Kidney capillary endothelial cell (primary cell): ENCODE measurements at regions not wholly inside any gene's neighbourhood (a gene's known extent, or its start where the extent isn't known, plus 50 kb on each side); places are given as distances from the start of the nearest gene placed in this dataset.

Source experiments
- DNase-seq: peaks from one replicate; pipeline ENCODE4 v3.0.0-alpha.2; 2018; ENCODE audit warnings: low spot score

DNA sequence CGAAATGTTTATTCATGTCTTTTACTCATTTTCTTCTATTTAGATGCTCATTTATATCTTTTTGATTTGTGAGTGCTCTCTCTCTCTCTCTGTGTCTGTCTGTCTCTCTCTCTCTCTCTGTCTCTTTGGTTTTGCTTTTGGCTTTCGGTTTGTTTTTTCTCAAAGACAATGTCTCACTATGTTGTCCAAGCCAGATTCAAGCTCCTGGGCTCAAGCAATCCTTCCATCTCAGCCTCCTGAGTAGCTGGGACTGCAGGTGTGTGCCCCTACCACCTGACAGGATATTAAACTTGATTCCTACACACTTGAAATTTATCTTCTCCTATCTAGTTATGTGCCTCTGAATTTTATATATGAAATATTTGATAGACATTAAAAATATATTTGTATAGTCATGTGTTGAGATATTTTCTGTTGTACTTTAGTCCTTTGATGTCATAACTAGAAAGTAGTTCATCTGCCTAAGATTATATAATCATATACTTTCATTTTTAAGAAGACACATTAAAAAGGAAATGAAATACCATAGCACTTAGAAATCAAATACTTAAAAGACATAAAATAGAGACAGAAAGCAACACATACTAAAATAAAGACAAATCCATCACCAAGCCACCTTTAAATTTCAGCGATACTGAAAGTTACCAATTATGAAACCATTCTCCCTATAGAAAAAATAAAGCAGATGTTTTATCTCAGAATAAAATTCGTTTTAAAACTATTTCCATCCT, 68.1 kb upstream of the SFMBT2 start:
- DNase-seq = no peak

DNA sequence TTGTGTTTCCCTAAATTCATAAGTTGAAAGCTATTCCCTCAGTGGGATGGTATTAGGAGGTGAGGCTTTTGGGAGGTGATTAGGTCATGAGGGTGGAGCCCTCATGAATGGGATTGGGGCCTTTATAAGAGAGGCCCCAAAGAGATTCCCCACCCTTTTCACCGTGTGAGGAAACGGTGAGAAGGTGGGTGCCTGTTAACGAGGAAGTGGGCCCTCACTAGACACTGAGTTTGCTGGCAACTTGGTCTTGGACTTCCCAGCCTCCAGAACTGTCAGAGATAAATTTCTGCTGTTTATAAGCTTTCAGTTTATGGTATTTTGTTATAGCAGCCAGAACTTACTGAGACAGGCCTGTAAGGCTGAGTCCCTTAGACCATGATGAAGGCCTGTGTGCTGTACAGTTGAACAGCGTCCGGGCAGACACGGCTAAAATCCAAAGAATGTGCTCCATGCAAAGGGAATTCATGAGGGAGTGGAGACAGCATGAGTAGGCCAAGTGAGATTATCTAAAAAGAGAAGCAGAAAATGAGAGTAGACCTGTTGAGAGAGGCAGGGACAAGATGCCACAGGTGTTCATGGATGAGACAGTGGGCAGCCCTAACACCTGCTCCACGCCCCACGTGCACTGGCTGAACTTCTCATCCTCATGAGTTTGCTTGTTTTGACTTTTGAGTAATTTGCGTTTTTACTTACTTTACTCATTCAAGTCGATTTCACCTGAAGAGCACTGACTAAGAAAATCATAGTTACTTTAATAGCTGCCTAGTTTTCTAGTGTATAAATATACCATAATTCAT, 66.9 kb upstream of the SFMBT2 start:
- no peak for DNase-seq

DNA sequence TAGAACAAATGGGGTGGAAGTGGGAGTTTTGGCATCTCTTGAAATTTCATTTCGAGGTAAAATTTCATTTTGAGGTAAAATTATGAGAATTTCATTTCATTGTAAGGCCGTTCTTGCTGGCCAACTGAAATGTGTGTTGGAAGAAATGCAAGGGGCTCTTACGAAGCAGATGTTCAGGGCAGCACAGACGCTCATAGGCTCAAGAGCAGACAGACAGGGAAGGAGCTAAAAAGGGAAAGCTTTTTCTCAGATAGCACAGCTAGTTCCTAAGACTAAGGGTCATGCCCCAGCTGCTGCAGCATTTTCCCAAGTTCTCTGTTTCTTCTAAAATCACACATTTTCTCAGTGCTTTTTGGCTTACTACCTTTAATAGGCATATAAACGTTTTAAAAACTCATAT, 65.1 kb upstream of the SFMBT2 start:
- DNase-seq = no peak

GRCh38 chr10:7475046-7475911, 64.4 kb upstream of the SFMBT2 start:
- DNase-seq = peak; percentile 68

DNA sequence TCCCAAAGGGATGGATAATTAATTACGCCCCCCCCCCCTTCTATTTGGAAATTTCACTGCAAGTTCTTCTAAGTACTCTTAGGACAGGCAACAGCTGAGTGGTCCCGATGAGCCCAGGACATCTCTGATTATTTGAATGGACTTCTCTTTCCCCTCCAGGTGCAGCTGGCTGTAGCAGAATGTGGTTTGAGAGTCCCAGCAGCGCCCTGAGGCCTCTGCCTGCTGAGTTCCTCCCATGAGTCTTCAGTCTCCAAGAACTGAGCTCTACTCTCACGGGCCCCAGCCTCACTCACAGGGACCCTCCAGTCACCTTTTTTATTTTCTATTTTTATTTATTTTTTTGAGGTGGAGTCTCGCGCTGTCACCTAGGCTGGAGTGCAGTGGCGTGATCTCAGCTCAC, 63.6 kb upstream of the SFMBT2 start:
- DNase-seq = no peak

DNA sequence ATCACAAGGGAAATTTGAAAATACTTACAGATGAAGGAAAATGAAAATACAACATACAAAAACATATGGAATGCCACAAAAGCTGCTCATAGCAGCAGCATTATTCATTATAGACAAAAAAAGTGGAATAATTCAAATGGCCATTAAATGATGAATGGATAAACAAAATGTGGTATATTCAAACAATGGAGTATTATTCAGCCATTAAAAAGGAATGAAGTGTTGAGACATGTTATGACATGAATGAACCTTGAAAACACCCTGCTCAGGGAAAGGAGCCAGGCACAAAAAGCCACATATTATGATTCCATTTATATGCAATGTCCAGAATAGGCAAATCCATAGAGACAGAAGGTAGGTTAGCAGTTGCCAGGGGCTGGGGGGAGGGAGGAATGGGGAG, 62.6 kb upstream of the SFMBT2 start:
- no peak for DNase-seq

DNA sequence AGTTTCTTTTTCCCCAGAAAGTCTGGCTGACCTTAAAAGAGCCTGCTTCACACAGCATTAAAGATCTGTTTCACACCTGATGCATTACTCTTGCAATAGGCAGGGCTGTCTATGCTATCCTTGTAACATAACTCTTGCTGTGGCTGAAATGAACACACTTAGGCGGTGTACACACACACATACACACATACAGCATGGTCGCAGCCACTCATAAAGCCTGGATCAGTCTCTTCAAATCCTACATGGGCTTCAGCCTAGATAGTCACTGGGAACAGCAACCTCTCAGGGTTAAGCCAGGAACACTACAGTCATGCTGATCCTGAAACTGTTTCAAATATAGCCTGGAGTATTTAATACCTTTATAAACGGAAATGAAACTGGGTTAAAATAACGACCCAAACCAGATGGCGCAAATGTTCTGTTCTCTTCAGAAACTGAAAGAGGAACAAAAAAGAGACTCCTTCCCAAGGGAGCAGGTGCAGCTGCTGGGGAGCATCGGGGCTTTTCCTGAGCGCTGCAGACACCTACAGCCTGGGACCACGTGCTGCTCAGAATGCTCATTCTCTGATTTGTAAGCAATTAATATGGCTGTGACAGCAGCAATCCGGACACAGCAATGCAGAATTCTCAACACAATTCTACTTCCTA, 61.0 kb upstream of the SFMBT2 start:
- DNase-seq = no peak

DNA sequence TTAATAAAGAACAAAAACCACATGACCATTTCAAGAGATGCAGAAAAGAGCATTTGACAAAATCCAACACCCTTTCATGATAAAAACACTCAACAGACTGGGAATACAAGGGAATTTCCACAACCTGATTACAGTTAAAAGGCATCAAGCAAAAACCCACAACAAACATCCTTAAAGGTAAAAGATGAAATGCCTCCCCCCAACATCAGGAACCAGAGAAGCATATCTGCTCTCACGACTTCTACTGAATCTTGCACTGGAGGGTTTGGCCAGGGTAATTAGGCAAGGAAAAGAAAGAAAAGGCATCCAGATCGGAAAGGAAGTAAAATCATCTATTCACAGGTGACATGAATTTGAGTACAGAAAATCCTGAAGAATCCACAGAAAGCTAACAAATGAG, 59.5 kb upstream of the SFMBT2 start:
- no peak for DNase-seq

GRCh38 chr10:7467031-7467667, 56.3 kb upstream of the SFMBT2 start:
- DNase-seq = no peak

GRCh38 chr10:7464691-7465090, 53.9 kb upstream of the SFMBT2 start:
- DNase-seq = no peak
